A673 (cell line): ENCODE measurements at regions not wholly inside any gene's neighbourhood (a gene's known extent, or its start where the extent isn't known, plus 50 kb on each side); places are given as distances from the start of the nearest gene placed in this dataset.

Experiments
- EZH2 ChIP-seq: fragments of 200-600 bp; sonication (generic); IDR thresholded peaks from 2 replicates; pipeline ENCODE4 v1.6.1; 2017; ENCODE audit warnings: borderline replicate concordance, low read depth, mild to moderate bottlenecking, mixed read lengths, antibody characterized with exemption, low read length; ENCODE audit not compliant: poor library complexity, severe bottlenecking
- TF ChIP-seq, protein P1 (sequence below): fragments of 300-800, 200-600 bp; sonication (generic); conservative IDR thresholded peaks from 2 replicates; pipeline ENCODE4 v1.5.1; 2017; ENCODE audit warnings: low read depth, mild to moderate bottlenecking, antibody characterized with exemption, low read length, moderate library complexity, mixed read lengths

GRCh38 chr10:6850452-6850851, 270.4 kb upstream of the PRKCQ start:
- TF ChIP-seq, protein P1, sequence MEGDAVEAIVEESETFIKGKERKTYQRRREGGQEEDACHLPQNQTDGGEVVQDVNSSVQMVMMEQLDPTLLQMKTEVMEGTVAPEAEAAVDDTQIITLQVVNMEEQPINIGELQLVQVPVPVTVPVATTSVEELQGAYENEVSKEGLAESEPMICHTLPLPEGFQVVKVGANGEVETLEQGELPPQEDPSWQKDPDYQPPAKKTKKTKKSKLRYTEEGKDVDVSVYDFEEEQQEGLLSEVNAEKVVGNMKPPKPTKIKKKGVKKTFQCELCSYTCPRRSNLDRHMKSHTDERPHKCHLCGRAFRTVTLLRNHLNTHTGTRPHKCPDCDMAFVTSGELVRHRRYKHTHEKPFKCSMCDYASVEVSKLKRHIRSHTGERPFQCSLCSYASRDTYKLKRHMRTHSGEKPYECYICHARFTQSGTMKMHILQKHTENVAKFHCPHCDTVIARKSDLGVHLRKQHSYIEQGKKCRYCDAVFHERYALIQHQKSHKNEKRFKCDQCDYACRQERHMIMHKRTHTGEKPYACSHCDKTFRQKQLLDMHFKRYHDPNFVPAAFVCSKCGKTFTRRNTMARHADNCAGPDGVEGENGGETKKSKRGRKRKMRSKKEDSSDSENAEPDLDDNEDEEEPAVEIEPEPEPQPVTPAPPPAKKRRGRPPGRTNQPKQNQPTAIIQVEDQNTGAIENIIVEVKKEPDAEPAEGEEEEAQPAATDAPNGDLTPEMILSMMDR = no peak
- TF ChIP-seq EZH2 = no peak
